A673 (cell line): ENCODE measurements at regions not wholly inside any gene's neighbourhood (a gene's known extent, or its start where the extent isn't known, plus 50 kb on each side); places are given as distances from the start of the nearest gene placed in this dataset.

Experiments
- BruUV-seq: library from RNA; stranded (reverse); fragments of 400-500 nt; replicated peaks from 2 replicates; lab custom pipeline; 2021; lab: Mats Ljungman, UMichigan
- CTCF ChIA-PET: fragments of 300-600 bp; sonication (Branson Sonifier 250); formaldehyde crosslinking; loops from one replicate; lab custom pipeline; 2022; ENCODE audit warnings: antibody characterized with exemption; lab: Charles Lee
- POLR2A ChIA-PET: fragments of 300-600 bp; sonication (Branson Sonifier 250); formaldehyde crosslinking; loops from one replicate; lab custom pipeline; 2022; ENCODE audit warnings: antibody characterized with exemption; ENCODE audit not compliant: low non-redundant PET; lab: Charles Lee
- DNase-seq: peaks from one replicate; pipeline ENCODE4 v3.0.0-alpha.2; 2015; ENCODE audit warnings: low spot score
- H3K27ac ChIP-seq: fragments of 200-600 bp; sonication (generic); 2 replicates; pipeline ENCODE4 v1.5.1; 2016; ENCODE audit warnings: mixed run types, low read depth, mild to moderate bottlenecking, mixed read lengths, antibody characterized with exemption, low read length; ENCODE audit not compliant: poor library complexity, severe bottlenecking
- H3K27me3 ChIP-seq: fragments of 200-600 bp; sonication (generic); replicated peaks from 2 replicates; pipeline ENCODE4 v1.6.1; 2017; ENCODE audit warnings: mixed run types, low read depth, mild to moderate bottlenecking, mixed read lengths, antibody characterized with exemption, low read length; ENCODE audit not compliant: insufficient read depth, poor library complexity
- H3K36me3 ChIP-seq: fragments of 200-600 bp; sonication (generic); 2 replicates; pipeline ENCODE4 v1.6.1; 2016; ENCODE audit warnings: mixed run types, mild to moderate bottlenecking, mixed read lengths, antibody characterized with exemption, low read length; ENCODE audit not compliant: insufficient read depth, poor library complexity, severe bottlenecking
- H3K4me1 ChIP-seq: fragments of 200-600 bp; sonication (generic); 2 replicates; pipeline ENCODE4 v1.6.1; 2017; ENCODE audit warnings: mixed run types, mild to moderate bottlenecking, mixed read lengths, antibody characterized with exemption, low read length; ENCODE audit not compliant: insufficient read depth, poor library complexity, severe bottlenecking
- H3K4me3 ChIP-seq: fragments of 200-600 bp; sonication (generic); 2 replicates; pipeline ENCODE4 v1.5.1; 2016; ENCODE audit warnings: low read depth, mixed run types, mild to moderate bottlenecking, mixed read lengths, low read length; ENCODE audit not compliant: poor library complexity, severe bottlenecking
- H3K9me3 ChIP-seq: fragments of 200-600 bp; sonication (generic); 2 replicates; pipeline ENCODE4 v1.6.1; 2016; ENCODE audit warnings: mixed run types, low read depth, mild to moderate bottlenecking, mixed read lengths, antibody characterized with exemption, low read length; ENCODE audit not compliant: poor library complexity, severe bottlenecking
- CTCF ChIP-seq: fragments of 300-800, 200-600 bp; sonication (generic); conservative IDR thresholded peaks from 2 replicates; pipeline ENCODE4 v1.5.1; 2017; ENCODE audit warnings: low read depth, mild to moderate bottlenecking, antibody characterized with exemption, low read length, moderate library complexity, mixed read lengths
- EZH2 ChIP-seq: fragments of 200-600 bp; sonication (generic); IDR thresholded peaks from 2 replicates; pipeline ENCODE4 v1.6.1; 2017; ENCODE audit warnings: borderline replicate concordance, low read depth, mild to moderate bottlenecking, mixed read lengths, antibody characterized with exemption, low read length; ENCODE audit not compliant: poor library complexity, severe bottlenecking
- intact Hi-C: fragments of 100-400 bp; cut with micrococcal nuclease; formaldehyde crosslinking; loops from one replicate; pipeline ENCODE4 v1.10.0; 2022; ENCODE audit not compliant: unreplicated experiment

- Histone ChIP-seq H3K27ac (no peak overlapping the region), H3K9me3 (peaks cover 2% of the 10 kb centered on the region), H3K27me3 (no peaks in the 10 kb centered on the region), H3K36me3 (no peaks in the 10 kb centered on the region), H3K4me1 (no peaks in the 10 kb centered on the region), H3K4me3 (no peak overlapping the region)
- TF ChIP-seq EZH2: no peak
- ChIA-PET CTCF (no interaction called here), POLR2A (no interaction called here)
- no peak for DNase-seq
- intact Hi-C loops: no loop called here
- no TSS peak for BruUV-seq
These were observed 1048.6 kb upstream of the SEMA6A start for GRCh38 chr5:117623042-117623805.

GRCh38 chr5:117621921-117622320 is 1047.3 kb upstream of the SEMA6A start:
- Histone ChIP-seq H3K27ac (no peak overlapping the region), H3K4me3 (no peak overlapping the region), H3K36me3 (no peaks in the 10 kb centered on the region), H3K9me3 (peaks cover 4% of the 10 kb centered on the region), H3K27me3 (no peaks in the 10 kb centered on the region), H3K4me1 (no peaks in the 10 kb centered on the region)
- intact Hi-C loops: no loop called here
- BruUV-seq: no TSS peak
- DNase-seq: no peak
- CTCF ChIA-PET: interaction anchor here (0.6 kb wide), 1 partner anchor 1713 kb away, joined by 3 read pairs; no protein-coding TSS in a partner anchor
- POLR2A ChIA-PET: no interaction called here
- TF ChIP-seq CTCF (no peak), EZH2 (no peak)

- CTCF ChIA-PET: no interaction called here
- Histone ChIP-seq H3K4me1 (no peaks in the 10 kb centered on the region), H3K27me3 (no peaks in the 10 kb centered on the region), H3K27ac (no peak overlapping the region), H3K4me3 (no peak overlapping the region), H3K9me3 (peaks cover 4% of the 10 kb centered on the region), H3K36me3 (no peaks in the 10 kb centered on the region)
- intact Hi-C loops: no loop called here
- TF ChIP-seq EZH2 (no peak), CTCF (no peak)
- DNase-seq: no peak
- POLR2A ChIA-PET: no interaction called here
- no TSS peak for BruUV-seq
These were observed 1040.6 kb upstream of the SEMA6A start for GRCh38 chr5:117615226-117615625.

- BruUV-seq: no TSS peak
- H3K27ac ChIP-seq: no peak overlapping the region
- no peak for TF ChIP-seq CTCF
- TF ChIP-seq EZH2: no peak
- no peaks in the 10 kb centered on the region for H3K36me3 ChIP-seq
- no peaks in the 10 kb centered on the region for H3K27me3 ChIP-seq
- no peaks in the 10 kb centered on the region for H3K4me1 ChIP-seq
- DNase-seq: no peak
- ChIA-PET CTCF (no interaction called here), POLR2A (no interaction called here)
- no peak overlapping the region for H3K4me3 ChIP-seq
- peaks cover 4% of the 10 kb centered on the region for H3K9me3 ChIP-seq
- intact Hi-C loops: no loop called here
These were observed 1039.8 kb upstream of the SEMA6A start for GRCh38 chr5:117614408-117614807.
